Nucleus accumbens (tissue), 56 donors: ENCODE measurements at regions not wholly inside any gene's neighbourhood (a gene's known extent, or its start where the extent isn't known, plus 50 kb on each side); places are given as distances from the start of the nearest gene placed in this dataset.

ENCODE experiments used
- DNase-seq, 56 donors: peaks; one replicate each; lab custom pipeline; 2025; lab: John Stamatoyannopoulos, UW

DNA sequence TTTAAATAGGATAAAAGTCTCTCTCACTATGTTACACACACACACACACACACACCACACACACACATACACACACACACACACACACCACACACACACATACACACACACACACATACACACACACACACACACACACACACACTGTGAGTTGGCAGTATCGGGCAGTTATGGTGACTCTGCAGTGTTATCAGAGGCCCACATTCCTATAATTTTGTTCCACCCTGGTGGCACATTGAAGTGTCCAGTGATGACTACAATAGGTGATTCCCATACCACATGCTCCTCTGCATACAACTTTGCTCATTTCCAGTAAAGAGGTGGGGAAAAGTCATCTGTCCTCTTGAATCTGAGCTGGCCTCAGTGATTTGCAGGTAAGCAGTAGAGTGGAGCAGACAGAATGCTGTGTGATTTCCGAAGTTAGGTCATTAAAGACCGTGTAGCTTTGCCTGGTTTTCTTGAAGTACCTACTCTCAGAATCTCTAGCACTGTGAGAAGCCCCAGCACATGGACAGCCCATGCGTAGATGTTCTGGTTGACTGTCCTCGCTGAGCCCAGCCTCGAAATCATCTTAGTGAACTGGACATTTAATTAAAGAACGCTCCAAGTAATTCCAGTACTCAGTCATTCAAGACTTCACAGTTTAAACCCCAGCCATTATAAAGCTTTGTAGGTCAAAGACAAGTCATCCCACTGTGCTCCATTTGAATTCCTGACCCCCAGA, 836.6 kb upstream of the SOX9 start:
- DNase-seq: no peak

DNA sequence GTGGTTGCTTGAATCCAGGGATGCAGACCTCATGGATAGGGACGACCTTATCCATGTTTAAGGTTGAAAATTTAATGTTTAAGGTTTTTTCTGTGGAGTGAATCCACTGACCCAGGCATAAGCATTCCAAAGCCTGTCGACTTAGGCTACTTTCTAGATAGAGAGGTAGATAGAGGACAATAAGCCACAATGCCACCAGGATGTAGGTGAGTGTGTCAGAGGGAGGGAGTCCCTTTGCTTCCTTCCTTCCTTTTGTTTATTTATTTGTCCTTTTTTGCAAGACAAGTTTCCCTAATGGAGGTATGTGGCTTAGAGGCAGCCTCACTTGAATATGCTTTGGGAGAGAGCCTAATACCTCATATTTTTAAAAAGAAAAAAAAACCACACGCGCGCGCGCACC, 834.2 kb upstream of the SOX9 start:
- DNase-seq: no peak

DNA sequence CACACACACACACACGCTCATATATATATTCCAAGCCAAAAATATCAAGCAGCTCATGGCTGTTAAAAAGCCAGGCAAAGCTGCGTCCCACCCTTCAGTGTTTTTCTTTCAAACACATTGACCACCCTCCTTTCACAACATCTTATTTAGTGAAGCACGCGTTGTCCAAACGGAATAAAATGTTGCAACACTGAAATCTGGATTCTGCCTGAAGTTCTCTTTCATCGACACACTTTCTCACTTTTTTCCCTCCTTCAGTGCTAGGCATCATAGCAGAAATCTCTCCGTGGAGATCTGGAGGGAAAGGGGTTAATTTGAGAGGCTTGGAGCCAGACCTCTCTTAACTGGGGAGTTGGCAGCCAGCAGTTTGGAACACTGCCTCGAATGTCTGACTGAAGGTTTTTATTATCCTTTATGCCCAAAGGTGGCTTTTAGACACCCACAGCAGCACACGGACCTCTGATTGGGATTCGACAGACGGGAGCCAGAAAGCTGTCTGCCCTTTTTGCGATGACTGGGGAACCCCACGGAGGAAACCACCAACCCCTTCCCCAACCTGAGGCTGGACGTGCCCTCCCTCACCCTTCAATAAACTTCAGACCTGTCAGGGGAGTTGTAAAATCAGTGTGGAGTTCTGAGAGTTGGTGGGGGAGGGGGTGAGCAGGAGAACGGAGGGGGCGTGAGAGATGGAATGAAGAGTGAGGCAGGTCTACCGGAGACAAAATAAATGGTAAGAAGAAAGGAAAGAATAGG, 833.6 kb upstream of the SOX9 start:
- DNase-seq: peak in 4 of 56 donors; percentile 0 to 3 (median 0)

DNA sequence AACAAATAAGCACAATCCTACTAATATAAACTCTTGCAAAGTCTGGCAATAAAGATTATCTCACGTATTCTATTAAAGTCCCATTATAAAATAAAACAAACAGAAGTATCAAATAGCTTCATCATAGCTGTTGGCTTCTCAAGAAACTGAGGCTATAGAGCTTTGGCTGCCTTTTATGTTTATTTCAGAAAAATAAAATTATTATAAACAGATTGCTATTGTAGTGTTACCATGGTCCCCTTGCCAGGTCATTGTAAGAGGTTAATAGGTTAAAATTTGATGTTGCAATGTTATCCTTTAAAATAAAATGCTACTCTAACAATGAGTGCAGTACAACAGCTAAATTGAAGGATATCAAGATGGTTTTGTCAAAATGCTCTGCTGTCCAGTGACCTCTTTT, 828.8 kb upstream of the SOX9 start:
- no peak for DNase-seq

DNA sequence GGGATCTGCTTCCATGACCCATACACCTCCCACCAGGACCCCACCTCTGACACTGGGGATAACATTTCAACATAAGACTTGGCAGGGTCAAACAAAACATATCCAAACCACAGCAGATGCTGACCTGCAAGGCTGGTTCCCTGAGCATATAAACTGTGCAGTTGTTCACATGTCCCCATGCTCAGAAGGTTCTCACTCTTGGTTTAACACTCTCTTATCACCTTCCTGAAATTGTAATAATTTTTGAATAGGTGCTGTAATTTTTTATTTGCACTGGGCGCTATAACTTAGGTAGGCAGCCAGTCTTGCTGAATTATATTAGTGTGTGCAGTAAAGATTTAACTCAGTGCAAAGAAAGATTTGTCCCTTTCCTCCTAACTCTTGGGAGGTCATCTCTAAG, 824.8 kb upstream of the SOX9 start:
- DNase-seq: no peak

DNA sequence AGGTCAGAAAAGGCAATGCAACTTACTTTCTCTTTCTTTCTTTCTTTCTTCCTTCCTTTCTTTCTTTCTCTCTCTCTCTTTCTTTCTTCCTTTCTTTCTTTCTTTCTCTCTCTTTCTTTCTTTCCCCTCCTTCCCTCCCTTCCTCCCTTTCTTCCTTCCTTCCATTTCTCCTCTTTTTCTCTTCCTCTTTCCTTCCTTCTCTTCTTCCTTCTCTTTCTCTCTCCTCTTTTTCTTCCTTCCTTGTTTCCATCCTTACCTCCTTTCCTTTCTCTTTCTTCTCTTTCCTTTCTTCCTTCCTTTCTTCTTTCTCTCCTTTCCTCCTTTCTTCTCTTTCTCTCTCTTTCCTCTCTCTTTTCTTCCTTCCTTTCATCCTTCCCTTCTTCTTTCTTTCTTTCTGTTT, 819.8 kb upstream of the SOX9 start:
- no peak for DNase-seq

DNA sequence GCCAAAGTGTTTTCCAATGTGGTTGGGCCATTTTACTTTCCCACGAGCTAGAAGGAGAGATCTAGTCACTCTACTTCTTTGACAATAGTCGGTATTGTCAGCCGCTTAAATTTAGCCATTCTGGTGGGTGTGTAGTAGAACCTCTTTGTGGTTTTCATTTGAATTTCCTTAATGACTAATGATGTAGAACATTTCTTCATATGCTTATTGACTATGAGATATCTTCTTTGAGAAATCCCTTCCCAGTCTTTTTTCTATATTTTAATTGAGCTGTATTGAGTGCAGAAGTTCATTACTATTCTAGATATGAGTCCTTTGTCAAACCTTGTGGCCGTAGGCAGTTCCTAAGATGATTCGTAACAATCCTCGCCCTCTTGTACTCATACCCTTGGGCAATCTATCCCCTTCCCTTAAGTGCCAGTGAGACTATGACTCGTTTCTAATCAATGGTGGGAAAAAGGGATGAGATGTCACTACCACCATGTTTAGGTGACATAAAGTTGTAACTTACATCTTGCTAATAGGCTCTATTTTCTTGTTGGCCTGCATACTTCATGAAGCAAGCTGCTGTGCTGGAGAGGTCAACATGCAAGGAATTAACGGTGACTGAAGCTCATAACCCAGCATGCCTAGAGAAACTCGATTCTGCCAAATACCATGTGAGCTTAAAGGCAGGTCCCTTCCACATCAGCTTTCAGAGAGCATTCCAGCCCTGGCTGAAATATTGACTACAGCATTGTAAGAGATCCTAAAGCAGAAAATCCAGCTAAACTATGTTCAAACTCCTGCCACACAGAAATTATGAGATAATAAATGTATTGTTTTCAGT, 817.9 kb upstream of the SOX9 start:
- DNase-seq: no peak

DNA sequence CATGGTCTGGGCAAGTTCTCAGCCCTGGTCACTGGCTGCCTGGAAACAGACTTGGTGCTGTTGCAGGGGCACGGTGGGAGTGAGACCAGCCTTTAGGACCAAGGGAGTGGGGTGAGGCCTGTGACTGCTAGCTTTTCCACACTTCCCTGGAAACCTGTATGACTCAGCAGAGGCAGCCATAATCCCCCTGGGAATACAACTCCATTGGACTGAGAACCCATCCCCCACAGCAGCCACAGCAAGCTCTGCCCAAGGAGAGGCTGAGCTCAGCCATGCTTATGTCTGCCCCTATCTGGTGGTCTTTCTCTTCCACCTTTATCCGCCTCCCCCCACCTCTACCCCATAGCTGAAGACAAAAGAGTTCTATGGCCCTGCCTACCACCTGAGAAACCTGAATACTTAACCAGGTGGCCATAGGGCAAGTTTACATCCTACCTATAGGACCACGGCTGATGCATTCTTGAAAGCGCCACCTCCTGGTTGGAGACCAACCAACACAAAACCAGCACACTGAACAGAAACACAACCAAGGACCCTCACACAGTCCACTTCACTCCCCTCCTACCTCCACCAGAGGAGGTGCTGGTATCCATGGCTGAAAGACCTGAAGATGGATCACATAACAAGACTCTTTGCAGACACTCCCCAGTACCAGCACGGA, 816.2 kb upstream of the SOX9 start:
- no peak for DNase-seq

DNA sequence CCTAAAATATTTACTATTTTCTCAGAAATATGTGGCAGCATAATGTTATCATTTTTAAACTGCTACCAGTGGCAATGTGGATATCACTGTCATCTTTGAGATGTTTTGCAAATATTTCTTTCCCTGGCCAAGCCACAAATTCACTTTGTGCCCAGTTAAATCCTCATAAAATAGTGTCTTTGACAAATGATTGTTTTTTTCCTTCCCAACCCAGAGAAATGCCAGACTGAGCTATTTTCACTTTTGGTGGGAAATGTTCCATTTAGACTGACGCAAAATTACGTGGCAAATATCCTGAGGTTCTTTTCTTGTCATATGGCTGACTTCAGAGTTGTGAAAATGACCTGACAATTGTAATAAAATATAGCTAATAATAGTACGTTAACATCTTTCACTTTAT, 807.0 kb upstream of the SOX9 start:
- no peak for DNase-seq

DNA sequence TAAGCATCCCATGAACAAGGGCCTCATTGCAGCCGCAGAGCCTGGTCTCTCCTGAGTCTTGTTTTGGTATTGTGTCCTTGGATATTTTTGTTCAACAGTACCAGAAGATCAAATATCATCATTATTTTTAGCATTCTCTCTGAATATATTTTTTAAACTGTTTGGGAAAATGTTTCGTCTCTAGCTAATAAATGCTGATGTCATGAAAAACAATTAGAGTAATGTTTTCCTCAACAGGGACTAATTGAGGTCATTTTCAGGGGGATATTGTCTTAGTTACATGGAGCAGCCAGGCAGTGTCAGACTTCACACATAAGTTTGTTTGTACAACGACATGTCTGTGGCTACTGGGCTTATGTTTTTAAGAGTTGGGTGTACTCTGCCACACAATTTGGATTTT, 805.3 kb upstream of the SOX9 start:
- DNase-seq: peak in 2 of 56 donors; percentile 3 to 26

DNA sequence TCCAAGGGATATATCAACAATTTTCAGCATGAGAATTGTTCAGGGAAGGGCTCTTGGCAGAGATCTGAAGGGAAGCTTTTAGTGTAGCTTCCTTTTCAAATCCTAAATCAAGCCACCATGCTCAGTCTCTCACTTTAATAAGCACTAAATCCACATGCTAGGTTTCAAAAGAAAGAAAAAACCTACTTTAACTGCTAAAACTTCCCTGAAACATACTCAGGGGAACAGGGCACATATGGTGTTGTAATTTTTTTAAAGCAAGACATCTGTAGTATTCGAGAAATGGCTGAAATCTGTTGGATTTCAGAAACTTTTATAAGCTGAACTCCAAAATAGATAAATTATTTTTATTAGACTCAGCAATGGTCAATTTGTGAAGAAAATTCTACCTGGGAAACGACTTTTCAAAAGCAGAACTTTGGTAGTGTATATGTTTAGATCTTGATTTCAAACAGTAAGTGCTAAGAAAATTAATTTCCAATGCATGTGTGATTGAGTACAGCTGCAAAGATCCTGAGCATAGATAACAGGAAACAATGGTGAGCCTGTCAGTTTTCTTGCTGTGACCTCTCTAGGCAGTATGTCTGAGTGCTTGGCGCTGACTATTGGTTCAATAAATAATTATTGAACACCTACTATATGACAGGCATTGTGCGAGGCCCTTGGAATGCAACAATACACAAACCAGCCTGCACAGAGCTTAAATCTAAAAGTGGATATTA, 804.5 kb upstream of the SOX9 start:
- no peak for DNase-seq

DNA sequence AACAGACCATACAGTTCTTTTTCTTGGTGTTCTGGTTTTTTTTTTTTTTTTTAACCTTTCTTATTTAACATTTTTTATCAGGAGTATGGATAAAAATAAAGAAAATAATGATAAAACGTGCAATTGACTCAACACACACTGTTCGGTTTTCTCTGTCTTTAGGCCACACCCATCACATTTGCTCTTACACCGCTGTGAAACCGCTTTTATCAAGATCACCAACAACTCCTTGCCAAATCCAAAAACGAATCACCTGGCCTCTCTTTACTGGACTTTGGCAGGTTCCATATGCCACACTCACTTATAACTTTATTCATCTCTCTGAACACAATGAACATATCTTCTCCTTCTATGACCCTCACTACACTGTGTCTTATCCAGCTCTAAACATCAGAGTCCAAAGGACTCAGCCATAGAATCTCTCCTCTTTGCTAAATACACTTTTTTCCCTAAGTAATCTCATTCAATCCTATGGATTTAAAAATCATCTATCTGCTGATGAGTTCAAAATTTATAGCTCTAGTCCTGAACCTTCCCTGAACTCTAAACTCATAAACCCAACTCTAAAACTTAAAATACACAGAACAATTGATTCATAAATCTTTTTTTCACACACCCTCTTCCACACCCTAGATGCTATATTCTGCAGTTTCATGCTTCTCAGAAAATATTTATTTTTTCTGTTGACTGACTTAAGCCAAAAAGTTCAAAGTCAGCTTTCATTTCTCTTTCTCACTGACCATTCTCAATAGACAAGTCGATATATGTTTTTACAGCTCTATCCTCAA, 800.6 kb upstream of the SOX9 start:
- DNase-seq: no peak

DNA sequence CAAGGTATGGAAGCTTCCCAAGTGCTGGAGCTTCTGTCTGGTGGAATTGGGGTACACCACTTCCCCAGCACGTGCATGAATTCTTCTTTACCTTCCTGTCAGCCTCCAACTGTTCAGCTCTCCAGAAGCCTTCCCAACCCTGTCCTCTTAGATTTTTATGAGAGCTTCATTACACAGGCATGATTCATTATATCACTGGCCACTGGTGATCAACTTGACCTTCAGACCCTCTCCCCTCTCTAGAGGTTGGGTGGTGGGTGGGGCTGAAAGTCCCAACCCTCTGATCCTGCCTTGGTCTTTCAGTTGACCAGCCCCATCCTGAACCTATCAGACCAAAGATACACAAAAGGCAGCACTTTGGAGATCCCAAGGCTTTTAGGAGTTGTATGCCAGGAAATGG, 795.7 kb upstream of the SOX9 start:
- no peak for DNase-seq

DNA sequence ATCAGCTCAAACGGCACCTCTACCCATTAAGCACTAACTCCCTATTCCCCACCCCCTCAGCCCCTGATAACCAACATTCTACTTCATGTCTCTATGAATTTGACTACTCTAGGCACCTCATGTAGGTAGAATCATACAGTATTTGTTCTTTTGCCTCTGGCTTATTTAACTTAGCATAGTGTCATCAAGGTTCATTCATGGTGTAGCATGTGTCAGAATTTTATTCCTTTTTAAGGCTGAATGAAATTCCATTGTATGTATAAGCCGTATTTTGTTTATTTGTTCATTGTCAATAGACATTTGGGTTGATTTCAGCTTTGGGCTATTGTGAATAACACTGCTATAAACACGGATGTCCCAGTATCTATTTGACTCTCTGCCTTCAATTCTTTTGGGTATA, 794.9 kb upstream of the SOX9 start:
- DNase-seq: no peak

DNA sequence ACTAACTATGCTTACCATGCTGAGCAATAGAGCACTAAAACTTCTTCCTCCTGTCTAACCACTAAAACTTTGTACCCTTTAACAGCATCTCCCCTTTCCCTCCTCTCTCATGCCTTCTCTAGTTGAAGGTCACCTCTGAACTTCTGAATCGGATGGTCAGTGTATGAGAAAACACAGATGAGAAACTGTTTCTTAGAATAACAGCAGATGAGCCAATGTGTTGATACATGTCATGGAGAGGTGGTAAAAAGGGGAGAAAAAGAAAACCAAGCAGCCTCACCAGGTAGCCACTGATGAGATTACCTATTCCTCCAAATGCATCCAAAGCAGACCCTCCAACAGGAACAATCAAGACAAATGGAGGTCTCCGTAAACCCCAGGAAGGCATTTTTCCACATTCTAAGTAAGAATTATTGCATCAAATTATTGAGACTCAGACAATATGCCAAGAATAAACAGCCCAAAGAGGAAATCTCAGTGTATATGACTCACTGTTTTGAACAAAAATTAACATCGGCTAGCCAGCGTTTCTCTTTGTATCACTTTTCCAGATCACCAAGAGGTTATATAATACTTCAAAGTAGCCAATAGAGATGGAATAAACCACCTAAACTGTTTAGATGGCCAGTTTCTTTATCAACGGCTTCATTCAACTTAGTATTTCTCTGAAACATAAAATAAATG, 793.3 kb upstream of the SOX9 start:
- DNase-seq: no peak

DNA sequence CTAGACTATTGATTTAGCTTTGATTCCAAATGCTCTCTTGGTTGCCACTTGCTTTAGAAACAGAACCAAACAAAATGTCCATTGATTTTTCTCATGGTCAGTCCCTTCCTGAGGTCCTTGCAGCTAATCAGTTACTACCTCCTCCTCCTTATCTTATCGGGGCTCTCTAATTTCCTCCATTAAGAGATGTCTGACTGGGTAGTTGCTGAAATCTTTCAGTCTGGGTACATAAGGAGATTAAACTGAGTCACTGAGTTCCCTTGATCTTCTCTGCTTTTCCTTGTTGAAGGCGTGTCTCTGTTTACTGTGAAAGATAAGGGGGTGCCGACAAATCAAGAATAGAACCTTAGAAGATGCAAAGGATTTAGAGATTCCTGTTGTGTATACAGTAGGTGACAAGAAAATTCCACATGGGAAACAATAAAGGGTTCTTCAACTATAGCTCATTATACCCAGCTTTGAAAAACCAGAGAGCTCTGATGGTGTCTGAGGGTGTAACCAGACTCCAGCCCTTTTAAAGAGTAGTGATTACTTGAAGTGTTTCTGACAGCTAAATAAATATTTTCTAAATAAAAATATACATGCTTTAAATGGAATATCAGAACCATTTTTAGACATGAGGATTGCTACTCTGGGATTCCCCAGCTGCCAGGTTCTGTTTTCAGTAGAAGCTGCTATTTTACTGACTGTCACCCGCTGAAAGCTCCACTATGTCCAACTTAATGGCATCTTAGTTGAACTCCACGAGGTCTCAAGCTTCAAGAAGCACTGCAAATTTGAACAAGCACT, 791.3 kb upstream of the SOX9 start:
- DNase-seq: no peak

DNA sequence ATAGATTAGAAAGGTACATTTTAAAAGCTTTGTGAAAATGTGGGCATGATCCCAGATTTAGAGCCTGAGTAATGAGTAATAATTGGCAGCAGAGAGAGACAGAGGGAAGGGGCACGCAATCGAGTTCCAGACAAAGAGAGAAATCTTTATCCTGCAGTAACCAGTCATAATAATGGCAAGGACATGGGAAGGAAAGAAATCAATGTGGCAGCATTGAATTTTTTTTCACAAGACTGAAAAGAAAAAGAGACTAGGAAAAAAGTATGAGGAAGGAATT, 790.8 kb upstream of the SOX9 start:
- DNase-seq: no peak

DNA sequence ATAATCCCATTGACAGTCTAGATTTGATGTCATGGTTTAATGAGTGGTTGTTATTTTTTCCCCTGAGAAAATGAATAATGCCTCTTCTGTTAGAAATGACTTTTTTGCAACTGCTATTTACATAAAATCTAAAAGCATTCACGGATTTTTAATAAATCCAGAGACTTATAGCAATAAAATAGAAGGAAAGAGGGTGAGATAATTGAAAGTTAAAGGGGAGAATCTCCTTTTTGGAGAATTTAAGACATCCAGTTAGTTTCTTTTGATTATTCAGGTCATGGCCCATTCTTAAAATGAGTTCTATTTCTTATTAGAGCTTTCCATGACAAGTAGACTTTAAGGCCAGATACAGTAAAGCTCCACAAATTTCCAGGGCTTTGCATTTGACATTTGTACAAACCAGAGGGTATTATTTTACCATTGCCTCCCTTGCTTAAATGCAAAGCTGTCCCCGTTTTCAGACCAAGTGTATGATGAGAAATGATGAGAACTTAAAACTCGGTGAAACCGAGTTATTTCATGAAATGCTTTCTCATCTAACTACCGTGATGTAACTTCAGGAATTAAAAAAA, 789.0 kb upstream of the SOX9 start:
- no peak for DNase-seq
